HG03095 (cell line): ENCODE measurements at regions not wholly inside any gene's neighbourhood (a gene's known extent, or its start where the extent isn't known, plus 50 kb on each side); places are given as distances from the start of the nearest gene placed in this dataset.
"Not testable (repeated sequence)": the region's sequence is repeated elsewhere in the genome, so short reads cannot be mapped to it uniquely, and the experiment has no call there.

Source experiments
- ATAC-seq: cut with Tn5 transposase; IDR thresholded peaks from one replicate; pipeline ENCODE4 v1.9.1; 2021; ENCODE audit warnings: moderate library complexity; ENCODE audit not compliant: unreplicated experiment

- ATAC-seq, result no peak
These were observed 51.8 kb downstream of the ASCL4 start for GRCh38 chr12:107826276-107826675.

GRCh38 chr12:107829271-107829670, 54.8 kb downstream of the ASCL4 start:
- ATAC-seq, result no peak

GRCh38 chr12:107832441-107832840, 57.9 kb downstream of the ASCL4 start:
- ATAC-seq, result no peak

GRCh38 chr12:107840186-107840585, 65.7 kb downstream of the ASCL4 start:
- ATAC-seq, result no peak

GRCh38 chr12:107843351-107844311, 69.1 kb downstream of the ASCL4 start:
- no peak for ATAC-seq

- no peak for ATAC-seq
These were observed 69.9 kb downstream of the ASCL4 start for GRCh38 chr12:107844312-107844921.

- no peak for ATAC-seq
These were observed 70.9 kb downstream of the ASCL4 start for GRCh38 chr12:107845226-107845979.

GRCh38 chr12:107845980-107846659, 71.6 kb downstream of the ASCL4 start:
- no peak for ATAC-seq

GRCh38 chr12:107847430-107847829, 72.9 kb downstream of the ASCL4 start:
- ATAC-seq, result no peak

GRCh38 chr12:107847830-107848229, 73.3 kb downstream of the ASCL4 start:
- no peak for ATAC-seq

- no peak for ATAC-seq
These were observed 79.0 kb downstream of the ASCL4 start for GRCh38 chr12:107853479-107853878.

- ATAC-seq, result no peak
These were observed 81.0 kb downstream of the ASCL4 start for GRCh38 chr12:107855471-107855870.

GRCh38 chr12:107856096-107856495, 81.6 kb downstream of the ASCL4 start:
- no peak for ATAC-seq

GRCh38 chr12:107857191-107857590, 82.7 kb downstream of the ASCL4 start:
- no peak for ATAC-seq

- no peak for ATAC-seq
These were observed 84.9 kb downstream of the ASCL4 start for GRCh38 chr12:107859367-107859766.

GRCh38 chr12:107864235-107864634, 89.7 kb downstream of the ASCL4 start:
- no peak for ATAC-seq

- not testable (repeated sequence) for ATAC-seq
These were observed 90.2 kb downstream of the ASCL4 start for GRCh38 chr12:107864727-107865126.

- ATAC-seq, result no peak
These were observed 98.7 kb downstream of the ASCL4 start for GRCh38 chr12:107873223-107873622.

- no peak for ATAC-seq
These were observed 101.3 kb downstream of the ASCL4 start for GRCh38 chr12:107875786-107876185.

GRCh38 chr12:107884769-107885694, 110.5 kb downstream of the ASCL4 start:
- no peak for ATAC-seq
